ENCODE measurements at regions not wholly inside any gene's neighbourhood (a gene's known extent, or its start where the extent isn't known, plus 50 kb on each side); places are given as distances from the start of the nearest gene placed in this dataset.

DNA sequence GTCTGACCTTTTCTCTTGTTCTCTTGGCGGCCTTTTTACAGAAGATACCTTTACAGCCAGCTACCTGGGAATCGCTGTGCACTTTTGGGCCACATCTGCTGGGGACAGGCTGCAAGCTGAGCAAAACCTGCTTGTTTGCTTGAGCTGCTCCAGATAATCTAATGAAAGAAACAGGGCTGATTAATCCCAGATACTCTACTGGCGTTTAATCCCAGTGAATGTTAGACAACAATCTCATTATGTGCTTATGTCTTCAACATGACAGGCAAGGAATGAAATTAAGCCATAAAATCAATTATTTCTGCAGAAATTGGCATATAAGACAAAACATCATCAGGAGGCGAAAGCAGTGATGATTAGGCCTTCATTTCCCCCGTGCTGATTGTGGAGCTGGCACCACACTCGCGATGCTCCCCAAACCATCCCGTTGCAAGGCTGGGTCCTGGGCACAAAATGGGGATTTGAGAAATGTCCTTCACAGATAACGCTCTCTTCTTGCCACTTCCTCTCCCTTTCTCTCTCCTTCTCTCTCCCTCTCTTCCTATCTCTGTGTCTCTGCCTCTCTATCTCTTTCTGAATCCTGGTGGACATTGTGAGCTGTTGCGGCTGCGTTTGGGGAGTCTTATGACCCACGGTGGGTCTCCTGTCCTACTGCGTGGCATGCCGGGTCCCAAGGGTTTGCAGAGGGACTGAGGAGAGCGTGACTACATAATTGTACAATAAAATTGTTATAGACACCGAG, 1053.8 kb downstream of the TBC1D22A start:
- TF ChIP-seq, protein P1, sequence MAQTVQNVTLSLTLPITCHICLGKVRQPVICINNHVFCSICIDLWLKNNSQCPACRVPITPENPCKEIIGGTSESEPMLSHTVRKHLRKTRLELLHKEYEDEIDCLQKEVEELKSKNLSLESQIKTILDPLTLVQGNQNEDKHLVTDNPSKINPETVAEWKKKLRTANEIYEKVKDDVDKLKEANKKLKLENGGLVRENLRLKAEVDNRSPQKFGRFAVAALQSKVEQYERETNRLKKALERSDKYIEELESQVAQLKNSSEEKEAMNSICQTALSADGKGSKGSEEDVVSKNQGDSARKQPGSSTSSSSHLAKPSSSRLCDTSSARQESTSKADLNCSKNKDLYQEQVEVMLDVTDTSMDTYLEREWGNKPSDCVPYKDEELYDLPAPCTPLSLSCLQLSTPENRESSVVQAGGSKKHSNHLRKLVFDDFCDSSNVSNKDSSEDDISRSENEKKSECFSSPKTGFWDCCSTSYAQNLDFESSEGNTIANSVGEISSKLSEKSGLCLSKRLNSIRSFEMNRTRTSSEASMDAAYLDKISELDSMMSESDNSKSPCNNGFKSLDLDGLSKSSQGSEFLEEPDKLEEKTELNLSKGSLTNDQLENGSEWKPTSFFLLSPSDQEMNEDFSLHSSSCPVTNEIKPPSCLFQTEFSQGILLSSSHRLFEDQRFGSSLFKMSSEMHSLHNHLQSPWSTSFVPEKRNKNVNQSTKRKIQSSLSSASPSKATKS (CRISPR knock-in tag; IDR thresholded peaks at IDR 0.05): no peak
- TF ChIP-seq, protein P2, sequence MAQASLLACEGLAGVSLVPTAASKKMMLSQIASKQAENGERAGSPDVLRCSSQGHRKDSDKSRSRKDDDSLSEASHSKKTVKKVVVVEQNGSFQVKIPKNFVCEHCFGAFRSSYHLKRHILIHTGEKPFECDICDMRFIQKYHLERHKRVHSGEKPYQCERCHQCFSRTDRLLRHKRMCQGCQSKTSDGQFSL (CRISPR knock-in tag; IDR thresholded peaks at IDR 0.05): no peak
- TF ChIP-seq GABPA (IDR thresholded peaks at IDR 0.05; ENCODE audit: low read depth, low read length) (no peak), GABPA (CRISPR knock-in tag; IDR thresholded peaks at IDR 0.05; ENCODE audit: low read depth) (no peak), ZNF263 (CRISPR knock-in tag; IDR thresholded peaks at IDR 0.05) (no peak), ZNF24 (IDR thresholded peaks at IDR 0.05) (no peak), YY1 (IDR thresholded peaks at IDR 0.05; ENCODE audit: insufficient read depth, insufficient replicate concordance, low read depth, low read length) (no peak)

All from HepG2 (cell line).